Keratinocyte (primary cell): ENCODE measurements at regions not wholly inside any gene's neighbourhood (a gene's known extent, or its start where the extent isn't known, plus 50 kb on each side); places are given as distances from the start of the nearest gene placed in this dataset.

ENCODE experiments used
- DNase-seq: peaks from one replicate; pipeline ENCODE4 v3.0.0-alpha.2; 2011; ENCODE audit warnings: low read depth, missing footprints, low spot score
- FAIRE-seq: peaks from 2 replicates; lab custom pipeline; 2011; peaks lifted over from hg19 to GRCh38; lab: Jason Lieb, UNC
- H2AFZ ChIP-seq: 2 replicates; pipeline ENCODE4 v1.6.0; 2012; ENCODE audit warnings: low read length, control low read depth, inconsistent platforms; ENCODE audit not compliant: control insufficient read depth
- H3K27ac ChIP-seq: 2 replicates; pipeline ENCODE4 v1.5.1; 2011; ENCODE audit warnings: low read length; ENCODE audit not compliant: control insufficient read depth, insufficient read depth
- H3K27me3 ChIP-seq: 3 replicates; pipeline ENCODE4 v1.6.0; 2011; ENCODE audit warnings: low read length; ENCODE audit not compliant: control insufficient read depth, insufficient read depth; ENCODE audit errors: extremely low read depth
- H3K36me3 ChIP-seq, 2 experiments: 2 replicates in 1 of 2; 3 replicates in 1 of 2; pipeline ENCODE4 v1.5.1; 2011; ENCODE audit warnings: low read length in 2 of 2, mild to moderate bottlenecking in 1 of 2; ENCODE audit not compliant: control insufficient read depth in 2 of 2, insufficient read depth in 2 of 2; ENCODE audit errors: extremely low read depth in 1 of 2
- H3K4me1 ChIP-seq: 3 replicates; pipeline ENCODE4 v1.5.1; 2011; ENCODE audit warnings: low read length; ENCODE audit not compliant: control insufficient read depth, insufficient read depth; ENCODE audit errors: extremely low read depth
- H3K4me2 ChIP-seq: 3 replicates; pipeline ENCODE4 v1.6.0; 2011; ENCODE audit warnings: low read depth, low read length; ENCODE audit not compliant: control insufficient read depth, insufficient read depth; ENCODE audit errors: extremely low read depth
- H3K4me3 ChIP-seq, 3 experiments: fragments of 200-600 bp in 1 of 3; sonication (generic) in 1 of 3; 2 replicates in 2 of 3; 3 replicates in 1 of 3; pipeline ENCODE4 v1.5.1; 2011 to 2016; ENCODE audit warnings: low read length in 3 of 3, mild to moderate bottlenecking in 3 of 3, control low read depth in 2 of 3, inconsistent platforms in 1 of 3, low read depth in 1 of 3, mixed read lengths in 1 of 3, mixed run types in 1 of 3, moderate library complexity in 1 of 3; ENCODE audit not compliant: control insufficient read depth in 2 of 3, insufficient read depth in 2 of 3; ENCODE audit errors: extremely low read depth in 1 of 3
- H3K79me2 ChIP-seq: 2 replicates; pipeline ENCODE4 v1.6.0; 2012; ENCODE audit warnings: low read length; ENCODE audit not compliant: control insufficient read depth, insufficient read depth
- H3K9ac ChIP-seq: 3 replicates; pipeline ENCODE4 v1.6.0; 2011; ENCODE audit warnings: low read length; ENCODE audit not compliant: control insufficient read depth, insufficient read depth; ENCODE audit errors: extremely low read depth
- H3K9me1 ChIP-seq: 3 replicates; pipeline ENCODE4 v1.6.0; 2011; ENCODE audit warnings: low read length; ENCODE audit not compliant: control insufficient read depth, insufficient read depth; ENCODE audit errors: extremely low read depth
- H3K9me3 ChIP-seq: 2 replicates; pipeline ENCODE4 v1.5.1; 2012; ENCODE audit warnings: low read depth, low read length; ENCODE audit not compliant: control insufficient read depth
- H4K20me1 ChIP-seq: 3 replicates; pipeline ENCODE4 v1.6.0; 2011; ENCODE audit warnings: low read length; ENCODE audit not compliant: control insufficient read depth, insufficient read depth; ENCODE audit errors: extremely low read depth
- EZH2 ChIP-seq: IDR thresholded peaks from one replicate; pipeline ENCODE4 v1.6.1; 2012; ENCODE audit warnings: inconsistent platforms, mild to moderate bottlenecking, low read length, moderate library complexity
- dilution Hi-C: fragments of 300-500 bp; cut with MboI; formaldehyde crosslinking; loops from one replicate; pipeline ENCODE4 v1.7.0; 2020; ENCODE audit warnings: low sequenced_read_pairs; ENCODE audit not compliant: extremely low pct_ligation_motif_present
- TF ChIP-seq, protein P1 (sequence below), 3 experiments: IDR thresholded peaks in 1 of 3; conservative IDR thresholded peaks in 1 of 3; optimal IDR thresholded peaks in 1 of 3; 2 replicates in 2 of 3; 3 replicates in 1 of 3; pipeline versions ENCODE3 to v1.5.1; 2011; ENCODE audit warnings: low read length in 3 of 3, mild to moderate bottlenecking in 3 of 3, moderate library complexity in 2 of 3, control low read depth in 1 of 3, inconsistent platforms in 1 of 3; ENCODE audit not compliant: insufficient read depth in 2 of 3; ENCODE audit errors: extremely low read depth in 1 of 3

DNA sequence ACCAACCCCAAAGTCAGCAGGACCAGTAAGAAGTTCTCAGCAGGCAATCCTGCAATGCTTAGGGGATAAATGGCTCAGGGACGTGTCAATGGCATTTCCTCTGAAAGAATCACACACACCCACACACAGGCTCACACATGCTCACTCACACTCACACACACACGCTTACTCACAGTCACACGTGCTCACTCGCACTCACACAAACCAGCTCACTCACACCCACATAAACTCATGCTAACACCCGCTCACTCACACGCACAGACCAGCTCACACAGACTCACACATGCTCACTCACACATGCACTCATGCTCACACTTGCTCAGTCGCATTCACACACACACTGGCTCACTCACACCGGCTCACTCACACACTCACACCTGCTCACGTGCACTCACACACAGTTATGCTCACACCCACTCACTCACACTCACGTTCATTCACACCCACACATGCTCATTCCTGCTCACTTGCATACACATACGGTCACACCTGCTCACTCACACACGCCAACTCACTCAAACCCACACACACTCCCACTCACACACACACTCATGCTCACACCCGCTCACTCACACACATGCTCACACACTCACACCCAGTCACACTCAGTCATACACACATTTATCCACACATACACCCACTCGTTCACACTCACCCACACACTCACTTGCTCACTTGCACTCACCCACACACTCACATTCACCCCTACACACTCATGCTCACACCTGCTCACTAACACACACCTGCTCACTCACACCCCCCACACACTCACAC is 436.8 kb downstream of the BCL11B start:
- H4K20me1 ChIP-seq, result no peaks in the 10 kb centered on the region
- no peaks in the 10 kb centered on the region for H3K79me2 ChIP-seq
- peaks cover 3% of the 10 kb centered on the region for H3K4me1 ChIP-seq
- peaks cover 3% of the 10 kb centered on the region for H3K27me3 ChIP-seq
- no peak overlapping the region for H3K27ac ChIP-seq
- FAIRE-seq (no peak), DNase-seq (no peak)
- H3K9me1 ChIP-seq, result no peaks in the 10 kb centered on the region
- H3K4me3 ChIP-seq, result no peak overlapping the region
- no peak overlapping the region for H2AFZ ChIP-seq
- no peak overlapping the region for H3K9ac ChIP-seq
- no peak overlapping the region for H3K4me2 ChIP-seq
- dilution Hi-C loops, result no loop called here
- TF ChIP-seq EZH2, result no peak
- TF ChIP-seq, protein P1, sequence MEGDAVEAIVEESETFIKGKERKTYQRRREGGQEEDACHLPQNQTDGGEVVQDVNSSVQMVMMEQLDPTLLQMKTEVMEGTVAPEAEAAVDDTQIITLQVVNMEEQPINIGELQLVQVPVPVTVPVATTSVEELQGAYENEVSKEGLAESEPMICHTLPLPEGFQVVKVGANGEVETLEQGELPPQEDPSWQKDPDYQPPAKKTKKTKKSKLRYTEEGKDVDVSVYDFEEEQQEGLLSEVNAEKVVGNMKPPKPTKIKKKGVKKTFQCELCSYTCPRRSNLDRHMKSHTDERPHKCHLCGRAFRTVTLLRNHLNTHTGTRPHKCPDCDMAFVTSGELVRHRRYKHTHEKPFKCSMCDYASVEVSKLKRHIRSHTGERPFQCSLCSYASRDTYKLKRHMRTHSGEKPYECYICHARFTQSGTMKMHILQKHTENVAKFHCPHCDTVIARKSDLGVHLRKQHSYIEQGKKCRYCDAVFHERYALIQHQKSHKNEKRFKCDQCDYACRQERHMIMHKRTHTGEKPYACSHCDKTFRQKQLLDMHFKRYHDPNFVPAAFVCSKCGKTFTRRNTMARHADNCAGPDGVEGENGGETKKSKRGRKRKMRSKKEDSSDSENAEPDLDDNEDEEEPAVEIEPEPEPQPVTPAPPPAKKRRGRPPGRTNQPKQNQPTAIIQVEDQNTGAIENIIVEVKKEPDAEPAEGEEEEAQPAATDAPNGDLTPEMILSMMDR (optimal IDR thresholded peaks at IDR 0.05 in 1 of 3, IDR thresholded peaks at IDR 0.05 in 1 of 3, conservative IDR thresholded peaks at IDR 0.05 in 1 of 3; ENCODE audit: extremely low read depth in 1 of 3, insufficient read depth in 2 of 3, low read length in 3 of 3), result no peak
- no peaks in the 10 kb centered on the region for H3K36me3 ChIP-seq
- no peaks in the 10 kb centered on the region for H3K9me3 ChIP-seq

DNA sequence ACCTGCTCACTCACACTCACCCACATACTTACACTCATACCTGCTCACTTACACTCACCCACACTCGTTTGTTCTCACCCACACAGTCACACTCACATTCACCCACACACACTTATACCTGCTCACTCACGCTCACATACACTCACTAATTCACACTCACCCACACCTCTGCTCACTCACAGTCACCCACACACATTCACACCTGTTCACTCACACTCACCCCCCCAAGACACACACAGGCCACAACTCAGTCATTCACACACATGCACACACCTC is 436.2 kb downstream of the BCL11B start:
- Histone ChIP-seq H2AFZ (no peak overlapping the region), H3K4me1 (peaks cover 3% of the 10 kb centered on the region), H3K9me3 (no peaks in the 10 kb centered on the region), H3K36me3 (no peaks in the 10 kb centered on the region), H3K27me3 (peaks cover 3% of the 10 kb centered on the region), H3K4me3 (no peak overlapping the region), H4K20me1 (no peaks in the 10 kb centered on the region), H3K9me1 (no peaks in the 10 kb centered on the region), H3K9ac (no peak overlapping the region), H3K4me2 (no peak overlapping the region), H3K79me2 (no peaks in the 10 kb centered on the region), H3K27ac (no peak overlapping the region)
- no peak for FAIRE-seq
- DNase-seq, result no peak
- dilution Hi-C loops, result no loop called here
- TF ChIP-seq, protein P1 (optimal IDR thresholded peaks at IDR 0.05 in 1 of 3, IDR thresholded peaks at IDR 0.05 in 1 of 3, conservative IDR thresholded peaks at IDR 0.05 in 1 of 3; ENCODE audit: extremely low read depth in 1 of 3, insufficient read depth in 2 of 3, low read length in 3 of 3), result no peak
- no peak for TF ChIP-seq EZH2
